NT2/D1 (cell line): ENCODE measurements at regions not wholly inside any gene's neighbourhood (a gene's known extent, or its start where the extent isn't known, plus 50 kb on each side); places are given as distances from the start of the nearest gene placed in this dataset.

ENCODE experiments used
- SUZ12 ChIP-seq: IDR thresholded peaks from 2 replicates; pipeline ENCODE4 v1.6.1; 2011; ENCODE audit not compliant: insufficient read length, insufficient read depth; ENCODE audit errors: extremely low read depth
- YY1 ChIP-seq: IDR thresholded peaks from 2 replicates; pipeline ENCODE4 v1.6.1; 2011; ENCODE audit not compliant: insufficient read length, insufficient read depth
- ZNF274 ChIP-seq: IDR thresholded peaks from 2 replicates; pipeline ENCODE4 v1.6.1; 2011; ENCODE audit warnings: mild to moderate bottlenecking, low read depth, low read length

GRCh38 chr5:159549046-159549445 is 218.8 kb upstream of the IL12B start:
- no peak for TF ChIP-seq SUZ12
- TF ChIP-seq ZNF274, result no peak
- no peak for TF ChIP-seq YY1
